ENCODE measurements at regions not wholly inside any gene's neighbourhood (a gene's known extent, or its start where the extent isn't known, plus 50 kb on each side); places are given as distances from the start of the nearest gene placed in this dataset.

- H3K4me1 ChIP-seq (ENCODE audit: control insufficient read depth in 1 of 2, insufficient read depth in 2 of 2, low read length in 2 of 2): peaks cover 4 to 6% of the 10 kb centered on the region in 2 donors
- H3K27ac ChIP-seq (ENCODE audit: low read length): peak overlapping the region; percentile 17
- no peaks in the 10 kb centered on the region for H3K27me3 ChIP-seq (ENCODE audit: low read depth, low read length)
- H3K4me3 ChIP-seq (ENCODE audit: low read depth in 1 of 2, low read length in 2 of 2): no peak overlapping the region
- H3K9me3 ChIP-seq (ENCODE audit: control insufficient read depth in 1 of 2, low read length in 2 of 2): no peaks in the 10 kb centered on the region
- no peaks in the 10 kb centered on the region for H3K36me3 ChIP-seq (ENCODE audit: control insufficient read depth in 1 of 2, insufficient read depth in 2 of 2, low read length in 2 of 2)
Observed at GRCh38 chr5:68730979-68731654, 362.7 kb upstream of the SLC30A5 start.

GRCh38 chr5:68732251-68732650 is 361.6 kb upstream of the SLC30A5 start:
- no peaks in the 10 kb centered on the region for H3K9me3 ChIP-seq (ENCODE audit: control insufficient read depth in 1 of 2, low read length in 2 of 2)
- H3K4me1 ChIP-seq (ENCODE audit: control insufficient read depth in 1 of 2, insufficient read depth in 2 of 2, low read length in 2 of 2): peaks cover 4 to 6% of the 10 kb centered on the region in 2 donors
- H3K4me3 ChIP-seq (ENCODE audit: low read depth in 1 of 2, low read length in 2 of 2): no peak overlapping the region
- H3K27ac ChIP-seq (ENCODE audit: low read length): no peak overlapping the region
- H3K36me3 ChIP-seq (ENCODE audit: control insufficient read depth in 1 of 2, insufficient read depth in 2 of 2, low read length in 2 of 2): no peaks in the 10 kb centered on the region
- no peaks in the 10 kb centered on the region for H3K27me3 ChIP-seq (ENCODE audit: low read depth, low read length)

GRCh38 chr5:68734781-68735180 is 359.0 kb upstream of the SLC30A5 start:
- H3K9me3 ChIP-seq (ENCODE audit: control insufficient read depth in 1 of 2, low read length in 2 of 2): no peaks in the 10 kb centered on the region
- no peak overlapping the region for H3K27ac ChIP-seq (ENCODE audit: low read length)
- H3K4me1 ChIP-seq (ENCODE audit: control insufficient read depth in 1 of 2, insufficient read depth in 2 of 2, low read length in 2 of 2): peaks cover 4 to 6% of the 10 kb centered on the region in 2 donors
- H3K4me3 ChIP-seq (ENCODE audit: low read depth in 1 of 2, low read length in 2 of 2): no peak overlapping the region
- H3K27me3 ChIP-seq (ENCODE audit: low read depth, low read length): no peaks in the 10 kb centered on the region
- no peaks in the 10 kb centered on the region for H3K36me3 ChIP-seq (ENCODE audit: control insufficient read depth in 1 of 2, insufficient read depth in 2 of 2, low read length in 2 of 2)

GRCh38 chr5:68738236-68738635 is 355.6 kb upstream of the SLC30A5 start:
- no peaks in the 10 kb centered on the region for H3K36me3 ChIP-seq (ENCODE audit: control insufficient read depth in 1 of 2, insufficient read depth in 2 of 2, low read length in 2 of 2)
- H3K27me3 ChIP-seq (ENCODE audit: low read depth, low read length): no peaks in the 10 kb centered on the region
- no peaks in the 10 kb centered on the region for H3K9me3 ChIP-seq (ENCODE audit: control insufficient read depth in 1 of 2, low read length in 2 of 2)
- no peaks in the 10 kb centered on the region for H3K4me1 ChIP-seq (ENCODE audit: control insufficient read depth in 1 of 2, insufficient read depth in 2 of 2, low read length in 2 of 2)
- H3K4me3 ChIP-seq (ENCODE audit: low read depth in 1 of 2, low read length in 2 of 2): no peak overlapping the region
- no peak overlapping the region for H3K27ac ChIP-seq (ENCODE audit: low read length)

- no peaks in the 10 kb centered on the region for H3K27me3 ChIP-seq (ENCODE audit: low read depth, low read length)
- no peaks in the 10 kb centered on the region for H3K9me3 ChIP-seq (ENCODE audit: control insufficient read depth in 1 of 2, low read length in 2 of 2)
- H3K4me1 ChIP-seq (ENCODE audit: control insufficient read depth in 1 of 2, insufficient read depth in 2 of 2, low read length in 2 of 2): no peaks in the 10 kb centered on the region
- H3K36me3 ChIP-seq (ENCODE audit: control insufficient read depth in 1 of 2, insufficient read depth in 2 of 2, low read length in 2 of 2): no peaks in the 10 kb centered on the region
- no peak overlapping the region for H3K27ac ChIP-seq (ENCODE audit: low read length)
- H3K4me3 ChIP-seq (ENCODE audit: low read depth in 1 of 2, low read length in 2 of 2): no peak overlapping the region
Observed at GRCh38 chr5:68738841-68739240, 355.0 kb upstream of the SLC30A5 start.

- Histone ChIP-seq H3K9me3 (ENCODE audit: control insufficient read depth in 1 of 2, low read length in 2 of 2) (no peaks in the 10 kb centered on the region), H3K27ac (ENCODE audit: low read length) (no peak overlapping the region), H3K27me3 (ENCODE audit: low read depth, low read length) (no peaks in the 10 kb centered on the region), H3K4me3 (ENCODE audit: low read depth in 1 of 2, low read length in 2 of 2) (no peak overlapping the region), H3K4me1 (ENCODE audit: control insufficient read depth in 1 of 2, insufficient read depth in 2 of 2, low read length in 2 of 2) (no peaks in the 10 kb centered on the region), H3K36me3 (ENCODE audit: control insufficient read depth in 1 of 2, insufficient read depth in 2 of 2, low read length in 2 of 2) (no peaks in the 10 kb centered on the region)
Observed at GRCh38 chr5:68739752-68740151, 354.1 kb upstream of the SLC30A5 start.

GRCh38 chr5:68740226-68740910 is 353.4 kb upstream of the SLC30A5 start:
- Histone ChIP-seq H3K9me3 (ENCODE audit: control insufficient read depth in 1 of 2, low read length in 2 of 2) (no peaks in the 10 kb centered on the region), H3K27ac (ENCODE audit: low read length) (no peak overlapping the region)

GRCh38 chr5:68744206-68744605 is 349.6 kb upstream of the SLC30A5 start:
- Histone ChIP-seq H3K27ac (ENCODE audit: low read length) (no peak overlapping the region), H3K9me3 (ENCODE audit: control insufficient read depth in 1 of 2, low read length in 2 of 2) (no peaks in the 10 kb centered on the region), H3K4me1 (ENCODE audit: control insufficient read depth in 1 of 2, insufficient read depth in 2 of 2, low read length in 2 of 2) (no peaks in the 10 kb centered on the region), H3K4me3 (ENCODE audit: low read depth in 1 of 2, low read length in 2 of 2) (no peak overlapping the region), H3K27me3 (ENCODE audit: low read depth, low read length) (no peaks in the 10 kb centered on the region), H3K36me3 (ENCODE audit: control insufficient read depth in 1 of 2, insufficient read depth in 2 of 2, low read length in 2 of 2) (no peaks in the 10 kb centered on the region)

More at GRCh38 chr5:68740226-68740910, 353.4 kb upstream of the SLC30A5 start:
- Histone ChIP-seq H3K36me3 (ENCODE audit: control insufficient read depth in 1 of 2, insufficient read depth in 2 of 2, low read length in 2 of 2) (no peaks in the 10 kb centered on the region), H3K27me3 (ENCODE audit: low read depth, low read length) (no peaks in the 10 kb centered on the region), H3K4me1 (ENCODE audit: control insufficient read depth in 1 of 2, insufficient read depth in 2 of 2, low read length in 2 of 2) (no peaks in the 10 kb centered on the region), H3K4me3 (ENCODE audit: low read depth in 1 of 2, low read length in 2 of 2) (no peak overlapping the region)

- Histone ChIP-seq H3K9me3 (ENCODE audit: control insufficient read depth in 1 of 2, low read length in 2 of 2) (no peaks in the 10 kb centered on the region), H3K27me3 (ENCODE audit: low read depth, low read length) (no peaks in the 10 kb centered on the region), H3K36me3 (ENCODE audit: control insufficient read depth in 1 of 2, insufficient read depth in 2 of 2, low read length in 2 of 2) (no peaks in the 10 kb centered on the region), H3K4me1 (ENCODE audit: control insufficient read depth in 1 of 2, insufficient read depth in 2 of 2, low read length in 2 of 2) (no peaks in the 10 kb centered on the region), H3K27ac (ENCODE audit: low read length) (no peak overlapping the region), H3K4me3 (ENCODE audit: low read depth in 1 of 2, low read length in 2 of 2) (no peak overlapping the region)
Observed at GRCh38 chr5:68745448-68745847, 348.4 kb upstream of the SLC30A5 start.

GRCh38 chr5:68746220-68746619 is 347.6 kb upstream of the SLC30A5 start:
- Histone ChIP-seq H3K4me3 (ENCODE audit: low read depth in 1 of 2, low read length in 2 of 2) (no peak overlapping the region), H3K9me3 (ENCODE audit: control insufficient read depth in 1 of 2, low read length in 2 of 2) (no peaks in the 10 kb centered on the region)

GRCh38 chr5:68746643-68747420 is 347.0 kb upstream of the SLC30A5 start:
- Histone ChIP-seq H3K27ac (ENCODE audit: low read length) (no peak overlapping the region), H3K36me3 (ENCODE audit: control insufficient read depth in 1 of 2, insufficient read depth in 2 of 2, low read length in 2 of 2) (no peaks in the 10 kb centered on the region), H3K9me3 (ENCODE audit: control insufficient read depth in 1 of 2, low read length in 2 of 2) (no peaks in the 10 kb centered on the region), H3K27me3 (ENCODE audit: low read depth, low read length) (no peaks in the 10 kb centered on the region), H3K4me3 (ENCODE audit: low read depth in 1 of 2, low read length in 2 of 2) (no peak overlapping the region), H3K4me1 (ENCODE audit: control insufficient read depth in 1 of 2, insufficient read depth in 2 of 2, low read length in 2 of 2) (no peaks in the 10 kb centered on the region)

More at GRCh38 chr5:68746220-68746619, 347.6 kb upstream of the SLC30A5 start:
- Histone ChIP-seq H3K4me1 (ENCODE audit: control insufficient read depth in 1 of 2, insufficient read depth in 2 of 2, low read length in 2 of 2) (no peaks in the 10 kb centered on the region), H3K36me3 (ENCODE audit: control insufficient read depth in 1 of 2, insufficient read depth in 2 of 2, low read length in 2 of 2) (no peaks in the 10 kb centered on the region), H3K27ac (ENCODE audit: low read length) (no peak overlapping the region), H3K27me3 (ENCODE audit: low read depth, low read length) (no peaks in the 10 kb centered on the region)
